ENCODE measurements at regions not wholly inside any gene's neighbourhood (a gene's known extent, or its start where the extent isn't known, plus 50 kb on each side); places are given as distances from the start of the nearest gene placed in this dataset.

DNA sequence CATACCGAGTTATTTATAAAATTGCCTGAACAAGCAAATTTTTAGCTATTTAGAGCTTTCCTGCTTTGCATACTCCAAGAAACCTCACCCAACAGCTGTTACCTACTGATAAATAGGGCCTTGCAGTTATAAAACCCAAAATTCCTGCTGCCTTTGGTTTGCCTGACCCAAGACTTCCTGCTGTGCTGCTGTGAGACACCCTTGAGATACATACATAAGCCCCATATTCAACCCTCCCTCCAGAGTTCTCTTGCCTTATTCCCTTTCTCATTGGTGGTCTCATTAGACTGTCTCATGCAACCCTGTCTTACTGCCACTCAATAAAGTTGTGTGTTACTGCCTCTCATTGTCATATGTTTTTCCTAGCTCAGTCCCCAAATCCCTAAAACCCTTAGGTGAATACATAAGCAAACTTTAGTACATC lies 677.6 kb downstream of the UQCRFS1 start:
- Histone ChIP-seq H3K9me3 (replicated peaks; ENCODE audit: control insufficient read depth, insufficient read depth, low read length) (no peaks in the 10 kb centered on the region), H3K9me1 (replicated peaks; ENCODE audit: control insufficient read depth, extremely low read depth, insufficient read depth, low read length) (no peaks in the 10 kb centered on the region), H3K36me3 (ENCODE audit: control insufficient read depth in 2 of 2, extremely low read depth in 1 of 2, insufficient read depth in 2 of 2, low read length in 2 of 2) (no peaks in the 10 kb centered on the region), H3K27ac (ENCODE audit: insufficient read depth, low read depth, low read length) (no peak overlapping the region), H4K20me1 (replicated peaks; ENCODE audit: control insufficient read depth, extremely low read depth, insufficient read depth, low read length) (no peaks in the 10 kb centered on the region), H3K4me3 (replicated peaks in 1 of 3; ENCODE audit: insufficient read depth in 1 of 3, low read depth in 1 of 3, low read length in 3 of 3) (no peak overlapping the region), H3K4me2 (ENCODE audit: insufficient read depth, low read length) (no peak overlapping the region), H3K9ac (replicated peaks; ENCODE audit: extremely low read depth, insufficient read depth, low read length) (no peak overlapping the region), H3K79me2 (ENCODE audit: control insufficient read depth, insufficient read depth, low read length) (no peaks in the 10 kb centered on the region), H2AFZ (ENCODE audit: low read depth, low read length) (no peak overlapping the region), H3K4me1 (ENCODE audit: control insufficient read depth, extremely low read depth, insufficient read depth, low read length) (no peaks in the 10 kb centered on the region), H3K27me3 (ENCODE audit: control insufficient read depth in 2 of 2, insufficient read depth in 2 of 2, low read length in 2 of 2) (no peaks in the 10 kb centered on the region)
- FAIRE-seq = no peak
- no TSS peak for BruUV-seq (replicated peaks)
- DNase-seq (ENCODE audit: low read depth, low spot score) = no peak
- no peak for TF ChIP-seq JUN (IDR thresholded peaks at IDR 0.05; ENCODE audit: borderline replicate concordance, insufficient read depth, insufficient read length, low read depth)
- no peak for TF ChIP-seq MYC (IDR thresholded peaks at IDR 0.05; ENCODE audit: low read depth, low read length)
- no peak for TF ChIP-seq CTCF (IDR thresholded peaks at IDR 0.05; ENCODE audit: extremely low read depth in 1 of 2, insufficient read depth in 1 of 2, low read depth in 1 of 2, low read length in 2 of 2)
- TF ChIP-seq POLR2A (IDR thresholded peaks at IDR 0.05; ENCODE audit: low read depth, low read length) = no peak
- no peak for TF ChIP-seq MAX (IDR thresholded peaks at IDR 0.05; ENCODE audit: insufficient read depth, insufficient read length)
- TF ChIP-seq FOS (IDR thresholded peaks at IDR 0.05; ENCODE audit: borderline replicate concordance, insufficient read depth, low read length) = no peak
- TF ChIP-seq POLR2AphosphoS5 (IDR thresholded peaks at IDR 0.05; ENCODE audit: insufficient read depth, low read depth, low read length) = no peak
- no peak for TF ChIP-seq GATA2 (IDR thresholded peaks at IDR 0.05; ENCODE audit: insufficient read depth, insufficient read length, low read depth, low read length)
- dilution Hi-C loops (cut with MboI; ENCODE audit: extremely low pct_ligation_motif_present, low sequenced_read_pairs) (no loop called here), intact Hi-C loops (cut with micrococcal nuclease) (no loop called here)
- CTCF ChIA-PET = no interaction called here
- POLR2A ChIA-PET = no interaction called here

Measured in endothelial cell of umbilical vein (primary cell).